ENCODE measurements at regions not wholly inside any gene's neighbourhood (a gene's known extent, or its start where the extent isn't known, plus 50 kb on each side); places are given as distances from the start of the nearest gene placed in this dataset.
"Not testable (repeated sequence)": the region's sequence is repeated elsewhere in the genome, so short reads cannot be mapped to it uniquely, and the experiment has no call there.

DNA sequence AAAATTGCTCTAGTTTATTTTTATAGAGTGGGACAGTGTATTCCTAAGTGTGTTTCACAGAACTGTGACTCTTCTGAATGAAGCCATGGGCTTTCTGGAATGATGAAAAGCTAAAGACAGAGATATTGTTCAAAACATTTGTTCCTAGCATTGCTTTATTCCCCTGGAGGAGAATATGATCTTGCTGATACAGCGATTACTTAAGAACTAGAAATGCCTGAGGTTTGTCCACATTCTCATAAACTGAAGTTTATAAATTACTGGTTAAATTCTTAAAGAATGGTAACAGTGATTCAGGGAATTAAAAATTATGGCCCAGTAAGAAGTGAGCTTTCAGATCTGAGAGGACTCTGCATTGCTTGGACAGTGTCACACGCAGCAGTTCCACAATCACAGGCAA lies 690.3 kb downstream of the FAM181B start:
- TF ChIP-seq, protein P1, sequence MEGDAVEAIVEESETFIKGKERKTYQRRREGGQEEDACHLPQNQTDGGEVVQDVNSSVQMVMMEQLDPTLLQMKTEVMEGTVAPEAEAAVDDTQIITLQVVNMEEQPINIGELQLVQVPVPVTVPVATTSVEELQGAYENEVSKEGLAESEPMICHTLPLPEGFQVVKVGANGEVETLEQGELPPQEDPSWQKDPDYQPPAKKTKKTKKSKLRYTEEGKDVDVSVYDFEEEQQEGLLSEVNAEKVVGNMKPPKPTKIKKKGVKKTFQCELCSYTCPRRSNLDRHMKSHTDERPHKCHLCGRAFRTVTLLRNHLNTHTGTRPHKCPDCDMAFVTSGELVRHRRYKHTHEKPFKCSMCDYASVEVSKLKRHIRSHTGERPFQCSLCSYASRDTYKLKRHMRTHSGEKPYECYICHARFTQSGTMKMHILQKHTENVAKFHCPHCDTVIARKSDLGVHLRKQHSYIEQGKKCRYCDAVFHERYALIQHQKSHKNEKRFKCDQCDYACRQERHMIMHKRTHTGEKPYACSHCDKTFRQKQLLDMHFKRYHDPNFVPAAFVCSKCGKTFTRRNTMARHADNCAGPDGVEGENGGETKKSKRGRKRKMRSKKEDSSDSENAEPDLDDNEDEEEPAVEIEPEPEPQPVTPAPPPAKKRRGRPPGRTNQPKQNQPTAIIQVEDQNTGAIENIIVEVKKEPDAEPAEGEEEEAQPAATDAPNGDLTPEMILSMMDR (IDR thresholded peaks at IDR 0.05; ENCODE audit: low read depth, low read length, missing control alignments) = no peak
- DNase-seq (ENCODE audit: extremely low read depth, low read depth) = no peak
- no peak overlapping the region for H3K4me3 ChIP-seq (replicated peaks; ENCODE audit: low read depth, low read length)

DNA sequence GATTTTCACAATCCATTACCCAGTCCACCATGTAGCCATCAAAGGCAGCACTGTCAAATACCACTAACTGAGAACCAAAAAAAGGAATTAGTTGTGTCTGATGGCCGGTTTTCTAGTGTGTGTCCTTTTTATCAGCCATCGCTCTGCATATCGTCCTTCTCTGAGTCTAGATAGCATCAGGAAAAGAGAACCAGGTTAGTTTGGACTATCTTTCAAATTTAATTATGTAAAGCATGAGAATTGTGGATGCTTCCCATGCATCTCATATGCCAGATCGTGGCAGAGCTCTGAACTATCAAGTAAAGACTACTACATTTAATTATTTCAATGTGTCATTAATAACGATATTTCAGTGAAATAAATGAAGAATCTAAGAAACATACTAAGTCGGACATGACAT lies 691.9 kb downstream of the FAM181B start:
- TF ChIP-seq, protein P1 (IDR thresholded peaks at IDR 0.05; ENCODE audit: low read depth, low read length, missing control alignments) = no peak
- DNase-seq (ENCODE audit: extremely low read depth, low read depth) = no peak
- H3K4me3 ChIP-seq (replicated peaks; ENCODE audit: low read depth, low read length) = no peak overlapping the region

DNA sequence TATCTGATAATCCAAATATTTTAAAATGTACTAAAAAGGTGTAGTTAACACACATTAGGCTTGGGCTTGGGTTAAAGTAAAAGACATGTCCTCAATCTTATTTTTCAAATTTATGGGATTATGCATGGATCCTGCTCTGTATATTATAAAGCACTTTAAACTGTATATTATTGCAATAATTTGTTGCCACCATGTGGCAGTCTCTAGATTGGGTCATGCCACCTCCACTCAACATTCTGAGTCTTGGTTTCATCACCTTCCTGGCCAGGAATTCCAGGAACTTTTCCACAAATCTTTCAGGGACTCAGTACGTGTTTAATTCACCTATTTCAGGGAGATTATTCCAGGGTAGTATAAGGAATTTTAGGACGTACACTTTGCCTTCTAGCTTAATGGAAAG lies 695.5 kb downstream of the FAM181B start:
- no peak for DNase-seq (ENCODE audit: extremely low read depth, low read depth)
- no peak overlapping the region for H3K4me3 ChIP-seq (replicated peaks; ENCODE audit: low read depth, low read length)
- TF ChIP-seq, protein P1 (IDR thresholded peaks at IDR 0.05; ENCODE audit: low read depth, low read length, missing control alignments) = no peak

DNA sequence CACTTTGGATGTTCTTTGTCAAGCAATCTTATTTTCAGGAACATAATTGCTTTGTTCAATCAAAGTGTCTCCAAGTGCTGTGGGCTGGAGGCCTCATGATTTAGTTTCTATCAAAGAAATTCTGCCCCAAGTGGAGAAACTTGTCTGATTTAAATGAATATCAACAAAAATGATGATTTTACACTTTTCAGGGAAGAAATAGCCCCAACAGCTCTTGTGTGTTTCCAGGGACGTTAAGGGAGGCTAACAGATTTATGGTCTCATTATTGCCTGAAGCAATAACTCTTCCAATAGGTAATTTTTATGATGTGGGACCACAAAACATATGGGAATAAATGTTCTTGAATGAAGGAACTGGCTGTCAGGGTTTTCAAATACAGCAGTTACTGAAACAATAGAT lies 699.1 kb downstream of the FAM181B start:
- TF ChIP-seq, protein P1 (IDR thresholded peaks at IDR 0.05; ENCODE audit: low read depth, low read length, missing control alignments) = no peak
- H3K4me3 ChIP-seq (replicated peaks; ENCODE audit: low read depth, low read length) = no peak overlapping the region
- DNase-seq (ENCODE audit: extremely low read depth, low read depth) = no peak

DNA sequence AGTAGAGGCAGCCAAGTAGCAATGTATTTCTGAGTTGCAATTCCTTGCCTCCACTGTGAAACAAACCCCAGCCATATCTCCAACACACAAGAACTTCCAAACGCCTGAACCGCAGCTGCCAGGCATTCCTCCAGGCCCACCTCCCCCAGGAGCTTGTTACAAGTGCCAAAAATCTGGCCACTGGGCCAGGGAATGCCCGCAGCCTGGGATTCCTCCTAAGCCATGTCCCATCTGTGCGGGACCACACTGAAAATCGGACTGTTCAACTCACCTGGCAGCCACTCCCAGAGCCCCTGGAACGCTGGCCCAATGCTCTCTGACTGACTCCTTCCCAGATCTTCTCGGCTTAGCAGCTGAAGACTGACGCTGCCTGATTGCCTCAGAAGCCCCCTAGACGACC lies 706.3 kb downstream of the FAM181B start:
- H3K4me3 ChIP-seq (replicated peaks; ENCODE audit: low read depth, low read length); DNase-seq (ENCODE audit: extremely low read depth, low read depth): not testable (repeated sequence)

DNA sequence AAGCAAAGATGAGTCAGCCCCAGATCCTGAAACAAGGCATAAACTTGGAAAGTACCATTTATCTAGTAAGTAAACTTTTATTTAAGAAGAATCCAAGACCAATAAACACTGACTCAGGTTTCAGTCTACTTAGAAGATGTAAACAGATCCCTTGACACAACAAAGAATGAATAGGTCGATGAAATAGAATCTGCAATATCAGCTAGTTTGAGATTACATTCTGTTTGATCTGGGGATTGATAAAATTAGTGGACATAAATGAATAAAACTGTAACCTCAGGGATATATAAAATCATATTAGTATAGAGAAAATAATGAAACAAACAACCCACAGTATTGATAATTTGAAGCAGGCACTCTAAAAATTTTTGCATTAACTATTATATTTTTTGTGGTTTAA lies 708.9 kb downstream of the FAM181B start:
- TF ChIP-seq, protein P1 (IDR thresholded peaks at IDR 0.05; ENCODE audit: low read depth, low read length, missing control alignments) = no peak
- DNase-seq (ENCODE audit: extremely low read depth, low read depth) = no peak
- H3K4me3 ChIP-seq (replicated peaks; ENCODE audit: low read depth, low read length) = no peak overlapping the region

DNA sequence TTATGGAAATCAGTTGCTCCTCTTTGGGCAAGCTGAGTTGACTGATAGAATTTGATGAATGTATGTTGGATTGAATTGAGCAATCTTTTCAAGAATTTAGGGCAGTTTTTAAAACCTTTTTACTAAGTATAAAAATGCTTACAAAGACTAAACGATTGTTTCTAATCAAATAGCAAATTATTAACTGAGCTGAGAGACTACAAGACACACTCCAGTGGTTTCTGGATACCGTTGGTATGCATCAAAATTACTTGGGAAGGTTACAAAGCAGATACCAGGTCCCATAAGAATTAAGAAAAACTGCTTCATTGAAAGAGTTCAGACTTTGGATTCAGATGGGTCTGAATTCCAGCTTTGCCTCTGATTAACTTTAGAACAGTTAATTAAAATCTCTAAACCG lies 721.4 kb downstream of the FAM181B start:
- TF ChIP-seq, protein P1 (IDR thresholded peaks at IDR 0.05; ENCODE audit: low read depth, low read length, missing control alignments) = no peak
- DNase-seq (ENCODE audit: extremely low read depth, low read depth) = no peak
- no peak overlapping the region for H3K4me3 ChIP-seq (replicated peaks; ENCODE audit: low read depth, low read length)

All from HFF-Myc (cell line).